ENCODE measurements at regions not wholly inside any gene's neighbourhood (a gene's known extent, or its start where the extent isn't known, plus 50 kb on each side); places are given as distances from the start of the nearest gene placed in this dataset.

DNA sequence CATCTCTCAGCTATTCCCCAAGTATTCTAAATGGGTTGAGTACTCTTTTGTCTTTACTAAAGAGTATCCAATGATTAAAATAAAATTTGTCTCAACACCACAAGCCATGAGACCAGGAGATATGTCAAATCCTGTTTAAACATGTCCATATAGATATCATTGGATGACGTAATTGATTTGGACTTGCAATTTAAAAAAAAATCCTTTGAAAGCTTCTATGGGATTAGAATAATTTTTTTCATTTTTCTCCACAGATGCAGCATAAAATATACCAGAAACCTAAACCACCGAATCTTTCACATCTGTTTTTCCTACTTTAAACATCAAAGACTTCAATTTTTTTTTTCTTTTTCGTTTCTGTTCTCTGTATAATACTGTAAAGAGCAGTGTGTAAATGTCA lies 1022.3 kb downstream of the EPHA3 start:
- TF ChIP-seq CTCF (IDR thresholded peaks at IDR 0.05) (no peak), EZH2 (IDR thresholded peaks at IDR 0.05) (no peak), EZH2phosphoT487 (IDR thresholded peaks at IDR 0.05) (no peak)
- no peaks in the 10 kb centered on the region for H3K27me3 ChIP-seq

GRCh38 chr3:90132197-90132596 lies 1024.8 kb downstream of the EPHA3 start:
- no peak overlapping the region for H3K27ac Mint-ChIP-seq
- no peaks in the 10 kb centered on the region for H3K36me3 Mint-ChIP-seq
- H3K9me3 ChIP-seq (ENCODE audit: low read depth) = no peaks in the 10 kb centered on the region
- H3K9ac ChIP-seq = no peak overlapping the region
- H3K4me1 Mint-ChIP-seq = peaks cover 8% of the 10 kb centered on the region
- no peaks in the 10 kb centered on the region for H3K27me3 ChIP-seq
- no peak overlapping the region for H2AFZ ChIP-seq (replicated peaks)
- no peak overlapping the region for H3K4me3 Mint-ChIP-seq
- H3K27me3 Mint-ChIP-seq (ENCODE audit: insufficient read depth, low read depth) = no peaks in the 10 kb centered on the region
- H3K36me3 ChIP-seq = no peaks in the 10 kb centered on the region
- no peak overlapping the region for H3K27ac ChIP-seq
- H3K9me3 Mint-ChIP-seq = peaks cover 3% of the 10 kb centered on the region
- DNase-seq (ENCODE audit: low spot score) = no peak
- no peak overlapping the region for H3K4me2 ChIP-seq
- no peaks in the 10 kb centered on the region for H3F3A ChIP-seq (ENCODE audit: low read depth)
- H4K20me1 ChIP-seq (ENCODE audit: low read depth) = no peaks in the 10 kb centered on the region
- H3K79me2 ChIP-seq (ENCODE audit: low read depth) = no peaks in the 10 kb centered on the region
- TF ChIP-seq CTCF (IDR thresholded peaks at IDR 0.05) (no peak), EZH2 (IDR thresholded peaks at IDR 0.05) (no peak), EZH2phosphoT487 (IDR thresholded peaks at IDR 0.05) (no peak)
- H3K4me3 ChIP-seq = no peak overlapping the region
- no peaks in the 10 kb centered on the region for H3K4me1 ChIP-seq

More for the DNA sequence above, 1022.3 kb downstream of the EPHA3 start:
- no peaks in the 10 kb centered on the region for H3F3A ChIP-seq (ENCODE audit: low read depth)
- H3K4me1 Mint-ChIP-seq = peaks cover under 1% of the 10 kb centered on the region
- H3K4me3 ChIP-seq = no peak overlapping the region
- no peak overlapping the region for H3K4me3 Mint-ChIP-seq
- no peak overlapping the region for H3K9ac ChIP-seq
- no peak overlapping the region for H3K27ac Mint-ChIP-seq
- no peak for DNase-seq (ENCODE audit: low spot score)
- H3K9me3 Mint-ChIP-seq = peaks cover 10% of the 10 kb centered on the region
- no peak overlapping the region for H3K4me2 ChIP-seq
- H3K36me3 Mint-ChIP-seq = no peaks in the 10 kb centered on the region
- H3K27me3 Mint-ChIP-seq (ENCODE audit: insufficient read depth, low read depth) = no peaks in the 10 kb centered on the region
- no peaks in the 10 kb centered on the region for H3K4me1 ChIP-seq
- no peak overlapping the region for H2AFZ ChIP-seq (replicated peaks)
- no peaks in the 10 kb centered on the region for H3K9me3 ChIP-seq (ENCODE audit: low read depth)
- no peaks in the 10 kb centered on the region for H4K20me1 ChIP-seq (ENCODE audit: low read depth)
- H3K27ac ChIP-seq = no peak overlapping the region
- H3K79me2 ChIP-seq (ENCODE audit: low read depth) = no peaks in the 10 kb centered on the region
- H3K36me3 ChIP-seq = no peaks in the 10 kb centered on the region

- Histone ChIP-seq H3F3A (ENCODE audit: low read depth) (no peaks in the 10 kb centered on the region), H3K27ac (no peak overlapping the region), H3K4me1 (no peaks in the 10 kb centered on the region), H3K27me3 (no peaks in the 10 kb centered on the region), H2AFZ (replicated peaks) (no peak overlapping the region), H3K79me2 (ENCODE audit: low read depth) (no peaks in the 10 kb centered on the region), H3K4me2 (no peak overlapping the region), H3K9ac (no peak overlapping the region), H3K9me3 (ENCODE audit: low read depth) (no peaks in the 10 kb centered on the region), H3K4me3 (no peak overlapping the region), H4K20me1 (ENCODE audit: low read depth) (no peaks in the 10 kb centered on the region), H3K36me3 (no peaks in the 10 kb centered on the region)
- no peaks in the 10 kb centered on the region for H3K9me3 Mint-ChIP-seq
- no peak overlapping the region for H3K4me3 Mint-ChIP-seq
- no peaks in the 10 kb centered on the region for H3K36me3 Mint-ChIP-seq
- TF ChIP-seq EZH2 (IDR thresholded peaks at IDR 0.05) = no peak
- no peak for TF ChIP-seq CTCF (IDR thresholded peaks at IDR 0.05)
- TF ChIP-seq EZH2phosphoT487 (IDR thresholded peaks at IDR 0.05) = no peak
- H3K27ac Mint-ChIP-seq = no peak overlapping the region
- peaks cover 8% of the 10 kb centered on the region for H3K4me1 Mint-ChIP-seq
- H3K27me3 Mint-ChIP-seq (ENCODE audit: insufficient read depth, low read depth) = no peaks in the 10 kb centered on the region
- DNase-seq (ENCODE audit: low spot score) = no peak
Observed at GRCh38 chr3:90134090-90134489, 1026.7 kb downstream of the EPHA3 start.

Data from neural progenitor cell (in vitro differentiated cells).